CD14-positive monocyte (primary cell): ENCODE measurements at regions not wholly inside any gene's neighbourhood (a gene's known extent, or its start where the extent isn't known, plus 50 kb on each side); places are given as distances from the start of the nearest gene placed in this dataset.

Experiments
- DNase-seq, 3 donors: peaks; one replicate each; pipeline ENCODE4 v3.0.0-alpha.2; 2011 to 2022
- H2AFZ ChIP-seq: 2 replicates; pipeline ENCODE4 v1.6.0; 2012; ENCODE audit warnings: mild to moderate bottlenecking, low read depth, low read length, inconsistent platforms; ENCODE audit not compliant: insufficient read depth, poor library complexity, severe bottlenecking
- H3K27ac ChIP-seq, 2 donors: 1 replicate in 1 of 2; 2 replicates in 1 of 2; pipeline ENCODE4 v1.5.1; 2012 to 2013; ENCODE audit warnings: low read length in 2 of 2, control low read depth in 1 of 2, inconsistent platforms in 1 of 2, low read depth in 1 of 2, mild to moderate bottlenecking in 1 of 2
- H3K27me3 ChIP-seq, 2 donors: one replicate each; pipeline versions ENCODE4 v1.6.0 to v1.6.1; 2011 to 2013; ENCODE audit warnings: low read length in 2 of 2; ENCODE audit not compliant: control insufficient read depth in 2 of 2, insufficient read depth in 2 of 2
- H3K36me3 ChIP-seq, 2 donors: replicated peaks in 1 of 2; 1 replicate in 1 of 2; 2 replicates in 1 of 2; pipeline versions ENCODE4 v1.5.1 to v1.6.1; 2012 to 2013; ENCODE audit warnings: low read length in 2 of 2, control low read depth in 1 of 2, inconsistent platforms in 1 of 2, mild to moderate bottlenecking in 1 of 2; ENCODE audit not compliant: insufficient read depth in 2 of 2, control insufficient read depth in 1 of 2
- H3K4me1 ChIP-seq, 2 donors: 1 replicate in 1 of 2; 2 replicates in 1 of 2; pipeline versions ENCODE4 v1.5.1 to v1.6.1; 2012 to 2013; ENCODE audit warnings: low read length in 2 of 2, control low read depth in 1 of 2, inconsistent platforms in 1 of 2, mild to moderate bottlenecking in 1 of 2, moderate library complexity in 1 of 2; ENCODE audit not compliant: insufficient read depth in 2 of 2, control insufficient read depth in 1 of 2
- H3K4me2 ChIP-seq: replicated peaks from 2 replicates; pipeline ENCODE3; 2012; ENCODE audit warnings: low read length, moderate library complexity, mild to moderate bottlenecking; ENCODE audit not compliant: poor library complexity, severe bottlenecking; ENCODE audit errors: extremely low read depth
- H3K4me3 ChIP-seq, 3 experiments: fragments of 200-600 bp in 1 of 3; sonication (generic) in 1 of 3; replicated peaks in 1 of 3; 1 replicate in 2 of 3; 2 replicates in 1 of 3; pipeline ENCODE4 v1.5.1; 2011 to 2013; ENCODE audit warnings: low read length in 3 of 3, mild to moderate bottlenecking in 3 of 3, control low read depth in 2 of 3, low read depth in 2 of 3, inconsistent platforms in 1 of 3, moderate library complexity in 1 of 3
- H3K79me2 ChIP-seq: 2 replicates; pipeline ENCODE4 v1.6.0; 2012; ENCODE audit warnings: mild to moderate bottlenecking, control low read depth, inconsistent platforms, low read length, moderate library complexity; ENCODE audit not compliant: insufficient read depth
- H3K9ac ChIP-seq: 2 replicates; pipeline ENCODE4 v1.6.0; 2017; ENCODE audit warnings: low read length, mild to moderate bottlenecking; ENCODE audit not compliant: insufficient read depth, poor library complexity, severe bottlenecking
- H3K9me3 ChIP-seq, 2 donors: replicated peaks in 1 of 2; 1 replicate in 1 of 2; 2 replicates in 1 of 2; pipeline versions ENCODE4 v1.5.1 to v1.6.1; 2012 to 2013; ENCODE audit warnings: low read length in 2 of 2, control low read depth in 1 of 2; ENCODE audit not compliant: control insufficient read depth in 1 of 2, insufficient read depth in 1 of 2
- H4K20me1 ChIP-seq: 2 replicates; pipeline ENCODE4 v1.6.0; 2012; ENCODE audit warnings: mild to moderate bottlenecking, low read length, control low read depth, moderate library complexity; ENCODE audit not compliant: insufficient read depth
- H3K27ac Mint-ChIP-seq, 7 donors: one replicate each; pipeline ENCODE4 v1.8.0; 2020; ENCODE audit warnings: mild to moderate bottlenecking in 7 of 7, mixed read lengths in 7 of 7, moderate library complexity in 6 of 7, inconsistent platforms in 2 of 7
- H3K27me3 Mint-ChIP-seq, 3 donors: one replicate each; pipeline ENCODE4 v1.8.0; 2021 to 2022; ENCODE audit warnings: low read depth in 3 of 3, mild to moderate bottlenecking in 3 of 3, mixed read lengths in 3 of 3, moderate library complexity in 3 of 3, inconsistent platforms in 1 of 3
- H3K36me3 Mint-ChIP-seq, 2 donors: one replicate each; pipeline ENCODE4 v1.8.0; 2020; ENCODE audit warnings: mixed read lengths in 2 of 2, inconsistent platforms in 1 of 2, mild to moderate bottlenecking in 1 of 2
- H3K4me1 Mint-ChIP-seq: one replicate; pipeline ENCODE4 v1.8.0; 2020; ENCODE audit warnings: mild to moderate bottlenecking, mixed read lengths
- H3K4me3 Mint-ChIP-seq, 2 donors: one replicate each; pipeline ENCODE4 v1.8.0; 2020; ENCODE audit warnings: mild to moderate bottlenecking in 2 of 2, mixed read lengths in 2 of 2, moderate library complexity in 1 of 2
- H3K9me3 Mint-ChIP-seq, 7 donors: one replicate each; pipeline ENCODE4 v1.8.0; 2020 to 2022; ENCODE audit warnings: mixed read lengths in 7 of 7, mild to moderate bottlenecking in 6 of 7, moderate library complexity in 6 of 7, inconsistent platforms in 2 of 7
- CTCF ChIP-seq: fragments of 200-600 bp; IDR thresholded peaks from one replicate; pipeline ENCODE4 v1.8.0; 2022; ENCODE audit warnings: antibody characterized with exemption, mild to moderate bottlenecking
- WGBS: methylation state at CpG from one replicate; pipeline ENCODE4 v1.1.5; 2013; ENCODE audit warnings: missing lambda C conversion rate; ENCODE audit not compliant: insufficient coverage; 5-methylcytosine and 5-hydroxymethylcytosine counted together
- intact Hi-C, 2 donors: fragments of 100-400 bp; cut with micrococcal nuclease; formaldehyde crosslinking; loops; one replicate each; pipeline versions ENCODE4 v1.15.0 to v1.15.1; 2023

GRCh38 chr15:95840004-95840403, 490.5 kb upstream of the NR2F2 start:
- Histone ChIP-seq H3K27ac (no peak overlapping the region), H4K20me1 (no peaks in the 10 kb centered on the region), H3K4me3 (no peak overlapping the region), H3K79me2 (no peaks in the 10 kb centered on the region), H3K9ac (no peak overlapping the region), H3K4me2 (no peak overlapping the region), H3K4me1 (no peaks in the 10 kb centered on the region), H3K9me3 (no peaks in the 10 kb centered on the region), H2AFZ (no peak overlapping the region), H3K27me3 (no peaks in the 10 kb centered on the region), H3K36me3 (no peaks in the 10 kb centered on the region)
- H3K36me3 Mint-ChIP-seq, result no peaks in the 10 kb centered on the region
- no peak for DNase-seq
- no peaks in the 10 kb centered on the region for H3K4me1 Mint-ChIP-seq
- intact Hi-C loops, result no loop called here
- WGBS, result no CpG with 5 or more reads among the region's 4 CpGs
- H3K9me3 Mint-ChIP-seq, result peaks cover 0 to 4% (median 2%) of the 10 kb centered on the region in 7 donors
- no peaks in the 10 kb centered on the region for H3K27me3 Mint-ChIP-seq
- H3K27ac Mint-ChIP-seq, result no peak overlapping the region
- TF ChIP-seq CTCF, result no peak
- H3K4me3 Mint-ChIP-seq, result no peak overlapping the region

- Histone ChIP-seq H3K4me1 (no peaks in the 10 kb centered on the region), H3K4me3 (no peak overlapping the region), H2AFZ (no peak overlapping the region), H4K20me1 (no peaks in the 10 kb centered on the region), H3K4me2 (no peak overlapping the region), H3K27ac (no peak overlapping the region), H3K79me2 (no peaks in the 10 kb centered on the region), H3K27me3 (no peaks in the 10 kb centered on the region), H3K9ac (no peak overlapping the region), H3K9me3 (no peaks in the 10 kb centered on the region), H3K36me3 (no peaks in the 10 kb centered on the region)
- WGBS, result 100% methylated on average over 1 of the region's 6 CpGs
- no peak for TF ChIP-seq CTCF
- intact Hi-C loops, result no loop called here
- Mint-ChIP-seq H3K27me3 (no peaks in the 10 kb centered on the region), H3K4me3 (no peak overlapping the region), H3K27ac (peak overlapping the region in 1 of 7 donors; percentile 11), H3K4me1 (no peaks in the 10 kb centered on the region), H3K36me3 (no peaks in the 10 kb centered on the region), H3K9me3 (peaks cover 0 to 4% (median 2%) of the 10 kb centered on the region in 7 donors)
- DNase-seq, result no peak
These were observed 489.6 kb upstream of the NR2F2 start for GRCh38 chr15:95840855-95841254.
